HepG2 (cell line): ENCODE measurements at regions not wholly inside any gene's neighbourhood (a gene's known extent, or its start where the extent isn't known, plus 50 kb on each side); places are given as distances from the start of the nearest gene placed in this dataset.

Experiments used
- AGO2 ChIP-seq: fragments of 200-400 bp; formaldehyde crosslinking; optimal IDR thresholded peaks from 2 replicates; pipeline ENCODE3; 2017; ENCODE audit warnings: mild to moderate bottlenecking, low read depth, low read length, moderate library complexity
- CREB3 ChIP-seq: sonication (generic); formaldehyde crosslinking; IDR thresholded peaks from 2 replicates; pipeline ENCODE4 v1.5.0; 2020; ENCODE audit warnings: missing genetic modification reagents
- DBP ChIP-seq: sonication (generic); formaldehyde crosslinking; IDR thresholded peaks from 2 replicates; pipeline ENCODE4 v1.4.0; 2020; ENCODE audit warnings: missing genetic modification reagents; ENCODE audit errors: not compliant biosample characterization
- ETV6 ChIP-seq: sonication (generic); formaldehyde crosslinking; conservative IDR thresholded peaks from 2 replicates; pipeline ENCODE4 v1.4.0; 2020; ENCODE audit warnings: missing genetic modification reagents
- FOXM1 ChIP-seq: sonication (generic); formaldehyde crosslinking; IDR thresholded peaks from 2 replicates; pipeline ENCODE4 v1.5.0; 2020; ENCODE audit warnings: missing genetic modification reagents
- GTF2F1 ChIP-seq: fragments of 150-350 bp; IDR thresholded peaks from 2 replicates; pipeline ENCODE4 v1.6.1; 2014; ENCODE audit warnings: low read length
- KAT2B ChIP-seq: fragments of 150-350 bp; IDR thresholded peaks from 2 replicates; pipeline ENCODE4 v1.6.1; 2014; ENCODE audit warnings: low read depth, low read length, borderline replicate concordance
- KDM2A ChIP-seq: sonication (generic); formaldehyde crosslinking; IDR thresholded peaks from 2 replicates; pipeline ENCODE4 v1.4.0; 2020; ENCODE audit warnings: low read depth, missing genetic modification reagents, borderline replicate concordance
- KLF9 ChIP-seq: IDR thresholded peaks from 2 replicates; pipeline ENCODE4 v1.6.1; 2016; ENCODE audit warnings: low read depth
- MAFK ChIP-seq, 2 experiments: IDR thresholded peaks in 1 of 2; conservative IDR thresholded peaks in 1 of 2; 2 replicates each; pipeline ENCODE4 v1.6.1; 2011; ENCODE audit warnings: improper control_type of control experiment in 2 of 2, low read length in 2 of 2
- MED13 ChIP-seq: sonication (generic); formaldehyde crosslinking; IDR thresholded peaks from 2 replicates; pipeline ENCODE4 v1.5.0; 2020; ENCODE audit warnings: missing genetic modification reagents
- NFYB ChIP-seq: sonication (generic); formaldehyde crosslinking; IDR thresholded peaks from 2 replicates; pipeline ENCODE4 v1.4.0; 2020; ENCODE audit warnings: missing genetic modification reagents
- NR0B2 ChIP-seq: sonication (generic); formaldehyde crosslinking; IDR thresholded peaks from 2 replicates; pipeline ENCODE4 v1.4.0; 2020; ENCODE audit warnings: mild to moderate bottlenecking, missing genetic modification reagents
- RARG ChIP-seq: sonication (generic); formaldehyde crosslinking; IDR thresholded peaks from 2 replicates; pipeline ENCODE4 v1.4.0; 2020; ENCODE audit warnings: low read depth, mild to moderate bottlenecking, missing genetic modification reagents
- RFXAP ChIP-seq: sonication (generic); formaldehyde crosslinking; IDR thresholded peaks from 2 replicates; pipeline ENCODE4 v1.4.0; 2020; ENCODE audit warnings: missing genetic modification reagents, borderline replicate concordance
- STAG1 ChIP-seq: sonication (generic); formaldehyde crosslinking; IDR thresholded peaks from 2 replicates; pipeline ENCODE4 v1.4.0; 2020; ENCODE audit warnings: missing genetic modification reagents
- TRIM24 ChIP-seq: sonication (generic); formaldehyde crosslinking; IDR thresholded peaks from 2 replicates; pipeline ENCODE4 v1.8.0; 2022; ENCODE audit warnings: mild to moderate bottlenecking, missing genetic modification reagents
- XBP1 ChIP-seq: sonication (generic); formaldehyde crosslinking; IDR thresholded peaks from 2 replicates; pipeline ENCODE4 v1.5.0; 2020; ENCODE audit warnings: missing genetic modification reagents
- XRCC5 ChIP-seq: fragments of 200-400 bp; formaldehyde crosslinking; optimal IDR thresholded peaks from 2 replicates; pipeline ENCODE3; 2017; ENCODE audit warnings: mild to moderate bottlenecking, low read length
- ZEB1 ChIP-seq: IDR thresholded peaks from 2 replicates; pipeline ENCODE4 v1.6.1; 2012; ENCODE audit warnings: mild to moderate bottlenecking, low read depth, inconsistent platforms; ENCODE audit not compliant: insufficient replicate concordance
- ZFYVE20 ChIP-seq: sonication (generic); formaldehyde crosslinking; IDR thresholded peaks from 2 replicates; pipeline ENCODE4 v1.8.0; 2023; ENCODE audit warnings: low read depth, mild to moderate bottlenecking, moderate library complexity, missing genetic modification reagents, borderline replicate concordance
- ZKSCAN5 ChIP-seq: sonication (generic); formaldehyde crosslinking; IDR thresholded peaks from 2 replicates; pipeline ENCODE4 v1.5.1; 2020; ENCODE audit warnings: mild to moderate bottlenecking, missing genetic modification reagents
- ZNF17 ChIP-seq: sonication (generic); formaldehyde crosslinking; IDR thresholded peaks from 2 replicates; pipeline ENCODE4 v1.5.0; 2020; ENCODE audit warnings: mild to moderate bottlenecking, missing genetic modification reagents
- ZNF251 ChIP-seq: sonication (generic); formaldehyde crosslinking; IDR thresholded peaks from 2 replicates; pipeline ENCODE4 v1.9.0; 2021; ENCODE audit warnings: mild to moderate bottlenecking, missing genetic modification reagents
- ZNF292 ChIP-seq: sonication (generic); formaldehyde crosslinking; IDR thresholded peaks from 2 replicates; pipeline ENCODE4 v1.8.1; 2022; ENCODE audit warnings: mild to moderate bottlenecking, low read depth, missing genetic modification reagents, borderline replicate concordance
- ZNF546 ChIP-seq: sonication (generic); formaldehyde crosslinking; conservative IDR thresholded peaks from 2 replicates; pipeline ENCODE4 v1.8.1; 2023; ENCODE audit warnings: mild to moderate bottlenecking, missing genetic modification reagents
- ZNF552 ChIP-seq: sonication (generic); formaldehyde crosslinking; IDR thresholded peaks from 2 replicates; pipeline ENCODE4 v1.9.0; 2022; ENCODE audit warnings: missing genetic modification reagents, mild to moderate bottlenecking, borderline replicate concordance
- ZNF562 ChIP-seq: sonication (generic); formaldehyde crosslinking; IDR thresholded peaks from 2 replicates; pipeline ENCODE4 v1.8.0; 2022; ENCODE audit warnings: missing genetic modification reagents, borderline replicate concordance
- ZNF570 ChIP-seq: sonication (generic); formaldehyde crosslinking; IDR thresholded peaks from 2 replicates; pipeline ENCODE4 v1.4.0; 2020; ENCODE audit warnings: mild to moderate bottlenecking, missing genetic modification reagents, borderline replicate concordance
- ZNF746 ChIP-seq: sonication (generic); formaldehyde crosslinking; IDR thresholded peaks from 2 replicates; pipeline ENCODE4 v1.8.0; 2022; ENCODE audit warnings: mild to moderate bottlenecking, missing genetic modification reagents
- ZNF772 ChIP-seq: sonication (generic); formaldehyde crosslinking; IDR thresholded peaks from 2 replicates; pipeline ENCODE4 v1.5.0; 2020; ENCODE audit warnings: mild to moderate bottlenecking, missing genetic modification reagents
- ZNF780A ChIP-seq: sonication (generic); formaldehyde crosslinking; IDR thresholded peaks from 2 replicates; pipeline ENCODE4 v1.8.0; 2022; ENCODE audit warnings: mild to moderate bottlenecking, missing genetic modification reagents, moderate library complexity

- TF ChIP-seq TRIM24 (CRISPR knock-in tag) (no peak), ZKSCAN5 (no peak), KDM2A (CRISPR knock-in tag) (no peak), ZNF17 (no peak), GTF2F1 (no peak), RFXAP (CRISPR knock-in tag) (no peak; the same call in 1 of the 2 replicates), NFYB (peak; percentile 59), ZNF772 (CRISPR knock-in tag) (peak; percentile 67), MED13 (CRISPR knock-in tag) (no peak), KAT2B (peak; percentile 41; the same call in 1 of the 2 replicates), ZNF552 (CRISPR knock-in tag) (no peak), MAFK (conservative IDR thresholded peaks at IDR 0.05 in 1 of 2, IDR thresholded peaks at IDR 0.05 in 1 of 2; ENCODE audit: low read length in 2 of 2) (no peak), STAG1 (CRISPR knock-in tag) (no peak; the same call in 1 of the 2 replicates), FOXM1 (CRISPR knock-in tag) (no peak), RARG (CRISPR knock-in tag) (no peak), DBP (CRISPR knock-in tag) (no peak), ETV6 (CRISPR knock-in tag) (no peak), NR0B2 (CRISPR knock-in tag) (no peak), ZNF746 (CRISPR knock-in tag) (no peak), XRCC5 (no peak), CREB3 (CRISPR knock-in tag) (no peak), ZNF570 (CRISPR knock-in tag) (no peak), ZNF546 (CRISPR knock-in tag) (no peak), ZNF780A (CRISPR knock-in tag) (no peak), ZEB1 (no peak), ZFYVE20 (CRISPR knock-in tag) (no peak), XBP1 (CRISPR knock-in tag) (no peak), ZNF292 (CRISPR knock-in tag) (peak; percentile 93; the same call in 1 of the 2 replicates), KLF9 (no peak), ZNF251 (no peak), AGO2 (no peak), ZNF562 (CRISPR knock-in tag) (no peak)
Observed at GRCh38 chr6:113564371-113565171, 292.6 kb upstream of the MARCKS start (continued).
